ENCODE measurements at regions not wholly inside any gene's neighbourhood (a gene's known extent, or its start where the extent isn't known, plus 50 kb on each side); places are given as distances from the start of the nearest gene placed in this dataset.

- peaks cover 0 to 1% (median 0%) of the 10 kb centered on the region in 4 experiments; a peak in 1 of 7 replicates for H3K27me3 ChIP-seq (replicated peaks in 1 of 4; ENCODE audit: control insufficient read depth in 3 of 4, extremely low read depth in 1 of 4, insufficient read depth in 3 of 4, low read length in 3 of 4)
- no peak overlapping the region for H3K56ac ChIP-seq (replicated peaks; ENCODE audit: insufficient read length, low read depth, low read length)
- TF ChIP-seq FOSL1 (IDR thresholded peaks at IDR 0.05; ENCODE audit: insufficient read depth, low read depth, low read length) = no peak
- TF ChIP-seq YY1 (IDR thresholded peaks at IDR 0.05; ENCODE audit: low read depth, low read length) = no peak
- H3K18ac ChIP-seq (ENCODE audit: extremely low read depth, low read length) = no peak overlapping the region
- H4K91ac ChIP-seq (replicated peaks; ENCODE audit: insufficient read length, low read length) = no peak overlapping the region
- H2BK20ac ChIP-seq (ENCODE audit: low read length) = no peak overlapping the region
- no peak overlapping the region for H2BK12ac ChIP-seq (ENCODE audit: low read depth, low read length)
- ChIA-PET CTCF (ENCODE audit: partially characterized antibody) (interaction anchor here (1.6 kb wide), 1 partner anchor 38 kb away, joined by 3 read pairs; no protein-coding TSS in a partner anchor), POLR2A (ENCODE audit: partially characterized antibody) (interaction anchor here (1.5 kb wide), 2 partner anchors 11 to 12 kb away, joined by 4 to 5 read pairs; no protein-coding TSS in a partner anchor)
- H3K9ac ChIP-seq (replicated peaks in 1 of 4; ENCODE audit: extremely low read depth in 1 of 4, low read depth in 3 of 4, low read length in 3 of 4) = no peak overlapping the region
- no peaks in the 10 kb centered on the region for H3K4me1 ChIP-seq (replicated peaks in 1 of 4; ENCODE audit: control insufficient read depth in 3 of 4, insufficient read depth in 4 of 4, low read length in 3 of 4)
- no peak for DNase-seq (ENCODE audit: low read depth in 1 of 2, low spot score in 2 of 2)
- H3K4me2 ChIP-seq (ENCODE audit: insufficient read depth in 1 of 2, low read depth in 2 of 2, low read length in 2 of 2) = no peak overlapping the region
- no peak overlapping the region for H3K27ac ChIP-seq (ENCODE audit: low read depth, low read length)
- H3K79me2 ChIP-seq (ENCODE audit: control insufficient read depth in 1 of 2, insufficient read depth in 2 of 2, low read length in 2 of 2) = peaks cover 0 to 5% of the 10 kb centered on the region in 2 experiments; a peak in 2 of 4 replicates
- no peaks in the 10 kb centered on the region for H3K36me3 ChIP-seq (ENCODE audit: control insufficient read depth in 2 of 4, insufficient read depth in 4 of 4, low read length in 3 of 4)
- no peaks in the 10 kb centered on the region for H3K79me1 ChIP-seq (ENCODE audit: low read depth, low read length)
- H4K8ac ChIP-seq (ENCODE audit: extremely low read depth, insufficient read depth, low read length) = no peak overlapping the region
- no peak overlapping the region for H2AFZ ChIP-seq (ENCODE audit: low read length)
- H2AK5ac ChIP-seq (ENCODE audit: low read depth, low read length) = no peak overlapping the region
- WGBS, 2 experiments (ENCODE audit: extremely low coverage in 1 of 2, insufficient coverage in 1 of 2, insufficient read length in 1 of 2, insufficient replicate concordance in 2 of 2, low coverage in 1 of 2, low lambda C conversion rate in 2 of 2, missing lambda C conversion rate in 1 of 2) = 83% methylated on average over 6 of the region's 6 CpGs; no CpG with 5 or more reads in 1 of the 2 experiments
- FAIRE-seq = no peak
- no peak overlapping the region for H2BK15ac ChIP-seq (ENCODE audit: low read length)
- H3K4me3 ChIP-seq (ENCODE audit: extremely low read depth in 1 of 4, insufficient read depth in 2 of 4, low read depth in 3 of 4, low read length in 4 of 4) = no peak overlapping the region
- H4K20me1 ChIP-seq (replicated peaks in 1 of 2; ENCODE audit: control insufficient read depth in 1 of 2, insufficient read depth in 2 of 2, low read length in 2 of 2) = no peaks in the 10 kb centered on the region
- peaks cover 2% of the 10 kb centered on the region in 2 experiments; a peak in 1 of 4 replicates for H3K9me3 ChIP-seq (ENCODE audit: insufficient read depth in 2 of 2, low read depth in 1 of 2, low read length in 1 of 2)
- H4K5ac ChIP-seq (ENCODE audit: insufficient read length, low read depth, low read length) = no peak overlapping the region
- no peak overlapping the region for H3K23ac ChIP-seq (ENCODE audit: insufficient read length)
- H3K14ac ChIP-seq (ENCODE audit: insufficient read length) = no peak overlapping the region
- no peak overlapping the region for H3K4ac ChIP-seq (replicated peaks; ENCODE audit: insufficient read length, low read depth, low read length)
- no peak overlapping the region for H2BK120ac ChIP-seq (replicated peaks; ENCODE audit: low read depth, low read length)
- no peak overlapping the region for H2BK5ac ChIP-seq (ENCODE audit: low read depth, low read length)
- peaks cover 2% of the 10 kb centered on the region; the same call in 1 of the 2 replicates for H3K23me2 ChIP-seq (ENCODE audit: low read depth, low read length)
Observed at GRCh38 chr11:92425127-92425526, 200.5 kb downstream of the FAT3 start.
